HEK293T (cell line): ENCODE measurements at regions not wholly inside any gene's neighbourhood (a gene's known extent, or its start where the extent isn't known, plus 50 kb on each side); places are given as distances from the start of the nearest gene placed in this dataset.

ENCODE experiments used
- BHLHE40 ChIP-seq: fragments of 450-650 bp; IDR thresholded peaks from 2 replicates; pipeline ENCODE4 v1.6.1; 2016; ENCODE audit warnings: mild to moderate bottlenecking, moderate library complexity, borderline replicate concordance
- ELF4 ChIP-seq: fragments of 450-650 bp; IDR thresholded peaks from 2 replicates; pipeline ENCODE4 v1.6.1; 2017; ENCODE audit warnings: antibody characterized with exemption
- FOXK2 ChIP-seq: fragments of 450-650 bp; IDR thresholded peaks from 2 replicates; pipeline ENCODE4 v1.6.1; 2016; ENCODE audit warnings: mild to moderate bottlenecking
- PKNOX1 ChIP-seq: fragments of 450-650 bp; IDR thresholded peaks from 2 replicates; pipeline ENCODE4 v1.6.1; 2016
- SP1 ChIP-seq: fragments of 450-650 bp; IDR thresholded peaks from 2 replicates; pipeline ENCODE4 v1.6.1; 2017
- SUZ12 ChIP-seq: fragments of 450-650 bp; IDR thresholded peaks from 2 replicates; pipeline ENCODE4 v1.6.1; 2016; ENCODE audit warnings: mild to moderate bottlenecking

- TF ChIP-seq BHLHE40 (no peak), PKNOX1 (no peak), SUZ12 (no peak), FOXK2 (no peak), SP1 (no peak), ELF4 (no peak)
Observed at GRCh38 chr4:3391422-3391821, 50.3 kb upstream of the HGFAC start.
